ENCODE measurements at regions not wholly inside any gene's neighbourhood (a gene's known extent, or its start where the extent isn't known, plus 50 kb on each side); places are given as distances from the start of the nearest gene placed in this dataset.

DNA sequence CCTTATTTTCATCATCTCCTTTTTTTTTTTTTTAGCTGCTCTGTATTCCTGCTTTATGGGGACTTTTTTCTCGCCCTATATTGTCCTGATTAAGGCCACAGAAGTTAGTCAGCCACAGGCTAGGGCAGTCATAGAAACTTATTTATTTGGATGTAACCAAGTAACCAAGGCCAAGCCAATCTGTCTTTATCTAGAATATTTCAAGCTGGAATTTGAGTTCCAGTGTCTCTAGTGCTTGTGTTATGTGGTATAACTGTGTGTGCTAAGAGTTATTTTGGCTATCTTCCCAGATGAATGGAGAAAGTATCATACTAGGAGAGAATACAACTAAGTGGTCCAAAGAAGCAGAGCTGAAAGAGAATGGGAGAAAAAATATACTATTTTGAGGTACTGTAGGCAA is 751.5 kb downstream of the CBLN4 start:
- TF ChIP-seq, protein P1, sequence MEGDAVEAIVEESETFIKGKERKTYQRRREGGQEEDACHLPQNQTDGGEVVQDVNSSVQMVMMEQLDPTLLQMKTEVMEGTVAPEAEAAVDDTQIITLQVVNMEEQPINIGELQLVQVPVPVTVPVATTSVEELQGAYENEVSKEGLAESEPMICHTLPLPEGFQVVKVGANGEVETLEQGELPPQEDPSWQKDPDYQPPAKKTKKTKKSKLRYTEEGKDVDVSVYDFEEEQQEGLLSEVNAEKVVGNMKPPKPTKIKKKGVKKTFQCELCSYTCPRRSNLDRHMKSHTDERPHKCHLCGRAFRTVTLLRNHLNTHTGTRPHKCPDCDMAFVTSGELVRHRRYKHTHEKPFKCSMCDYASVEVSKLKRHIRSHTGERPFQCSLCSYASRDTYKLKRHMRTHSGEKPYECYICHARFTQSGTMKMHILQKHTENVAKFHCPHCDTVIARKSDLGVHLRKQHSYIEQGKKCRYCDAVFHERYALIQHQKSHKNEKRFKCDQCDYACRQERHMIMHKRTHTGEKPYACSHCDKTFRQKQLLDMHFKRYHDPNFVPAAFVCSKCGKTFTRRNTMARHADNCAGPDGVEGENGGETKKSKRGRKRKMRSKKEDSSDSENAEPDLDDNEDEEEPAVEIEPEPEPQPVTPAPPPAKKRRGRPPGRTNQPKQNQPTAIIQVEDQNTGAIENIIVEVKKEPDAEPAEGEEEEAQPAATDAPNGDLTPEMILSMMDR (IDR thresholded peaks at IDR 0.05): no peak
- TF ChIP-seq POLR2A (IDR thresholded peaks at IDR 0.05): no peak
